Esophagus (tissue), 2 donors: ENCODE measurements at regions not wholly inside any gene's neighbourhood (a gene's known extent, or its start where the extent isn't known, plus 50 kb on each side); places are given as distances from the start of the nearest gene placed in this dataset.

Experiments
- H3K27ac ChIP-seq, 2 donors: one replicate each; pipeline ENCODE4 v1.5.1; 2013; ENCODE audit warnings: low read depth in 2 of 2, mild to moderate bottlenecking in 2 of 2, inconsistent platforms in 1 of 2, low read length in 1 of 2, moderate library complexity in 1 of 2
- H3K27me3 ChIP-seq, 2 donors: one replicate each; pipeline ENCODE4 v1.6.1; 2013; ENCODE audit warnings: low read length in 2 of 2, control low read depth in 1 of 2, mild to moderate bottlenecking in 1 of 2; ENCODE audit not compliant: insufficient read depth in 2 of 2, control insufficient read depth in 1 of 2
- H3K36me3 ChIP-seq, 2 donors: one replicate each; pipeline ENCODE4 v1.6.1; 2013; ENCODE audit warnings: low read length in 1 of 2; ENCODE audit not compliant: control insufficient read depth in 2 of 2, insufficient read depth in 2 of 2
- H3K4me1 ChIP-seq, 2 donors: one replicate each; pipeline ENCODE4 v1.6.1; 2013; ENCODE audit warnings: low read length in 1 of 2; ENCODE audit not compliant: control insufficient read depth in 2 of 2, insufficient read depth in 2 of 2
- H3K4me3 ChIP-seq, 2 donors: one replicate each; pipeline ENCODE4 v1.5.1; 2013; ENCODE audit warnings: low read length in 2 of 2, mild to moderate bottlenecking in 2 of 2, low read depth in 1 of 2, moderate library complexity in 1 of 2
- H3K9me3 ChIP-seq, 2 donors: one replicate each; pipeline ENCODE4 v1.6.1; 2013; ENCODE audit warnings: mild to moderate bottlenecking in 2 of 2, low read depth in 1 of 2, low read length in 1 of 2, moderate library complexity in 1 of 2; ENCODE audit not compliant: control insufficient read depth in 2 of 2, insufficient read depth in 1 of 2
- WGBS, 2 donors: extraction: QIAGEN DNeasy Blood & Tissue Kit; methylation state at CpG; one replicate each; pipeline ENCODE4 v1.1.7; 2013; 5-methylcytosine and 5-hydroxymethylcytosine counted together
- donor health status: healthy with polysubstance abuse.
- donor health status: Bipolar disorder and iron deficiency.

DNA sequence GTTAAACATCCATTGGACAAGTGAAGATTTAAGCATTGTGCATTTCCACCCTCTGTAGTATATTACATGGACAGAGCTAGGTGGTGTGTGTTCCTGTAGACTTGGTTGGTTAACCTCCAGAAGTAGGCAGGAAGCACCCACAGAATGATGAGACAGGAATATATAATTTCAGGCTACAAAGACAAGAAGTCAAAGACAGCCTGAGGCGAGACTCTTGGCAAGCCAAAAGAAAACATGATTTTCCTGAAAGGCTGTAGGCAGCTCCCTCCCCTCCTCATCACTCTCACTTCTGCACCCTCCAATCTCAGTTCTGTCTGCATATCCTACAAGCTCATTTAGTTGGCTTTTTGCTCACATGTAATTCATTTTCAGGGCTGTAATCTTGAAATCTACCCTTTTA, 110.0 kb upstream of the SLC35B3 start:
- Histone ChIP-seq H3K9me3 (no peaks in the 10 kb centered on the region), H3K4me1 (no peaks in the 10 kb centered on the region), H3K27me3 (no peaks in the 10 kb centered on the region), H3K27ac (no peak overlapping the region), H3K4me3 (no peak overlapping the region), H3K36me3 (no peaks in the 10 kb centered on the region)
- 49 to 64% methylated on average over 1 of the region's 1 CpG for WGBS, 2 donors

GRCh38 chr6:8543714-8544113, 108.4 kb upstream of the SLC35B3 start:
- Histone ChIP-seq H3K4me1 (no peaks in the 10 kb centered on the region), H3K27ac (no peak overlapping the region), H3K4me3 (no peak overlapping the region), H3K36me3 (no peaks in the 10 kb centered on the region), H3K27me3 (no peaks in the 10 kb centered on the region), H3K9me3 (no peaks in the 10 kb centered on the region)
- WGBS, 2 donors, result 80 to 84% methylated on average over 4 of the region's 4 CpGs

- H3K4me1 ChIP-seq, result no peaks in the 10 kb centered on the region
- no peaks in the 10 kb centered on the region for H3K27me3 ChIP-seq
- no peak overlapping the region for H3K4me3 ChIP-seq
- H3K9me3 ChIP-seq, result peaks cover 0 to 2% of the 10 kb centered on the region in 2 donors
- H3K27ac ChIP-seq, result no peak overlapping the region
- no peaks in the 10 kb centered on the region for H3K36me3 ChIP-seq
These were observed 104.1 kb upstream of the SLC35B3 start for GRCh38 chr6:8539453-8539852.

DNA sequence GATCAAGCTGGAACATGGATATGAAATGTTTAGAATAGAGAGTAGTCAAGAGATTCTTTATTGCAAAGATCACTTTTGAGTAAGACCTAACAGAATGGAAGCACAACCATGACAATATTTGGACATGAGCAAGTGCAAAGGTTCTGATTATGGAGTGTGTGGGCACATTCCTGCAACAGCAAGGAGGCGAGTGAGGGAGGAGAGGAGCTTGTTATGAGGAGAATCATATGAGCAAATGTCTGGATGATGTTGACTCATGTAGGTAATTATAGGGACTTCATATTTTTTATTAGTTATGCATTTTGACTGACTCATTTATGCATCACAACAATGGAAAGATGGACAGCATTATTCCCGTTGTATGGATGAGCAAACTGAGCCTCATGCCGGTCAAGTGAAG, 100.8 kb upstream of the SLC35B3 start:
- 69 to 72% methylated on average over 3 of the region's 3 CpGs for WGBS, 2 donors
- Histone ChIP-seq H3K27me3 (no peaks in the 10 kb centered on the region), H3K9me3 (peaks cover 0 to 2% of the 10 kb centered on the region in 2 donors), H3K27ac (no peak overlapping the region), H3K4me1 (no peaks in the 10 kb centered on the region), H3K36me3 (no peaks in the 10 kb centered on the region), H3K4me3 (no peak overlapping the region)

GRCh38 chr6:8535519-8535918, 100.2 kb upstream of the SLC35B3 start:
- no peak overlapping the region for H3K4me3 ChIP-seq
- H3K9me3 ChIP-seq, result peaks cover 0 to 2% of the 10 kb centered on the region in 2 donors
- 62 to 64% methylated on average over 3 of the region's 3 CpGs for WGBS, 2 donors
- H3K4me1 ChIP-seq, result no peaks in the 10 kb centered on the region
- no peak overlapping the region for H3K27ac ChIP-seq
- H3K36me3 ChIP-seq, result no peaks in the 10 kb centered on the region
- H3K27me3 ChIP-seq, result no peaks in the 10 kb centered on the region

- WGBS, 2 donors, result 78 to 84% methylated on average over 12 of the region's 12 CpGs
- Histone ChIP-seq H3K9me3 (no peaks in the 10 kb centered on the region), H3K4me3 (no peak overlapping the region), H3K36me3 (no peaks in the 10 kb centered on the region), H3K4me1 (peaks cover 0 to 2% of the 10 kb centered on the region in 2 donors), H3K27me3 (no peaks in the 10 kb centered on the region), H3K27ac (no peak overlapping the region)
These were observed 95.6 kb upstream of the SLC35B3 start for GRCh38 chr6:8530785-8531435.

- H3K4me1 ChIP-seq, result peaks cover 0 to 2% of the 10 kb centered on the region in 2 donors
- H3K36me3 ChIP-seq, result no peaks in the 10 kb centered on the region
These were observed 93.9 kb upstream of the SLC35B3 start for GRCh38 chr6:8529250-8529649.

DNA sequence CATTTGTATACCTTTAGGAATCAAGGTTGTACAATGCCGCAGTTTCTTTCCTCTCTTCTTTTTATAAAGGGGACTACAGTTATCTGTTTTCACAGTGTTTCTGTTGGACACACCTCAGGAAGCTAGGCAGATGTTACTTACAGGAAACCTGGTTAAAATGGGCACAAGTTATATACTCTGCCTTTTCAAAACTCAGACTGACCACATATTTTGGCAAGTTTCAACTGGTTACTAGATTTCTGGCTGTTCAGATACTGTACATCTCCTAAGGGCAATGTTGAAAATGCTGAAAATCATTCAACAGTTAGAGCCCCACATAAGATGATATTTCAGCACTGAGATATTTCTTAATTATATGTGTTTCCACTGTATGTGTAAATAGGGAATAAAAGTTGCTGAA, 92.5 kb upstream of the SLC35B3 start:
- Histone ChIP-seq H3K4me1 (peaks cover 0 to 2% of the 10 kb centered on the region in 2 donors), H3K9me3 (no peaks in the 10 kb centered on the region), H3K36me3 (no peaks in the 10 kb centered on the region), H3K27me3 (no peaks in the 10 kb centered on the region), H3K27ac (no peak overlapping the region), H3K4me3 (no peak overlapping the region)
- 90 to 91% methylated on average over 1 of the region's 1 CpG for WGBS, 2 donors

More at GRCh38 chr6:8529250-8529649, 93.9 kb upstream of the SLC35B3 start:
- Histone ChIP-seq H3K27me3 (no peaks in the 10 kb centered on the region), H3K27ac (no peak overlapping the region), H3K4me3 (no peak overlapping the region), H3K9me3 (no peaks in the 10 kb centered on the region)
- WGBS, 2 donors, result 66 to 72% methylated on average over 2 of the region's 2 CpGs

- Histone ChIP-seq H3K4me3 (no peak overlapping the region), H3K27me3 (no peaks in the 10 kb centered on the region), H3K36me3 (no peaks in the 10 kb centered on the region), H3K27ac (no peak overlapping the region), H3K9me3 (no peaks in the 10 kb centered on the region), H3K4me1 (peaks cover 0 to 2% of the 10 kb centered on the region in 2 donors)
- 75 to 88% methylated on average over 7 of the region's 7 CpGs for WGBS, 2 donors
These were observed 91.3 kb upstream of the SLC35B3 start for GRCh38 chr6:8526624-8527023.

DNA sequence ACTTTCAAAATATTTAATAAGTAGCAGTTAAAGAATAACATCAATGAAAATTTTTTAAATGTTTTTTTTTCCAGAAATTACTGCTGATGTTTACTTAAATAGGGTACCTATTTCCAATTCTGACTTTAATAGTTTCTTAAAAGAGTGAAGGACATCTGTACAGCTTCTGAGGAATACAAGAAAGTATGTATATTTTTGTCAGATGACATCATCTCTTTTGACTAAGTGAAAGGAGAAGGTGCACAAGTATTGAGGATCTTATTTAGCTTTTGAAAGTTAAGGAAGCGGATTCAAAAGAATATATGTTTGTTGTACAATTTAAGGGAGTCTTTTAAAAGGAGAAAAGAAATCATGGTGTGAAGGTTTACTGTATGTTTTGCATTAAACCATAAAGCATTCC, 90.0 kb upstream of the SLC35B3 start:
- WGBS, 2 donors, result 95 to 96% methylated on average over 1 of the region's 1 CpG

More for the DNA sequence above, 90.0 kb upstream of the SLC35B3 start:
- H3K4me3 ChIP-seq, result no peak overlapping the region
- no peak overlapping the region for H3K27ac ChIP-seq
- H3K36me3 ChIP-seq, result no peaks in the 10 kb centered on the region
- peaks cover 0 to 2% of the 10 kb centered on the region in 2 donors for H3K4me1 ChIP-seq
- no peaks in the 10 kb centered on the region for H3K9me3 ChIP-seq
- no peaks in the 10 kb centered on the region for H3K27me3 ChIP-seq
